Tibial nerve (tissue), 4 donors: ENCODE measurements at regions not wholly inside any gene's neighbourhood (a gene's known extent, or its start where the extent isn't known, plus 50 kb on each side); places are given as distances from the start of the nearest gene placed in this dataset.

Experiments used
- DNase-seq, 2 donors: peaks; one replicate each; pipeline ENCODE4 v3.0.0-alpha.2; 2019; ENCODE audit warnings: low spot score in 2 of 2
- H3K27ac ChIP-seq, 4 donors: fragments of 200-600 bp; sonication (generic) in 3 of 4; one replicate each; pipeline ENCODE4 v1.5.1; 2017 to 2019; ENCODE audit warnings: mild to moderate bottlenecking in 1 of 4
- H3K27me3 ChIP-seq, 2 donors: fragments of 200-600 bp; sonication (generic) in 1 of 2; one replicate each; pipeline versions ENCODE4 v1.5.1 to v1.6.0; 2017 to 2019
- H3K36me3 ChIP-seq, 3 donors: fragments of 200-600 bp; sonication (generic); one replicate each; pipeline ENCODE4 v1.5.1; 2018 to 2019
- H3K4me1 ChIP-seq, 4 donors: fragments of 200-600 bp; sonication (generic) in 3 of 4; one replicate each; pipeline ENCODE4 v1.5.1; 2017 to 2019
- H3K4me3 ChIP-seq, 4 donors: fragments of 200-600 bp; sonication (generic) in 3 of 4; one replicate each; pipeline ENCODE4 v1.5.1; 2017 to 2019; ENCODE audit warnings: mild to moderate bottlenecking in 1 of 4, moderate library complexity in 1 of 4
- H3K9me3 ChIP-seq, 4 donors: fragments of 200-600 bp; sonication (generic) in 3 of 4; one replicate each; pipeline ENCODE4 v1.5.1; 2017 to 2019
- EP300 ChIP-seq, 2 donors: sonication (generic); formaldehyde crosslinking; IDR thresholded peaks; one replicate each; pipeline ENCODE4 v1.6.1; 2017; ENCODE audit warnings: antibody characterized with exemption in 2 of 2, mild to moderate bottlenecking in 1 of 2
- POLR2A ChIP-seq, 2 donors: fragments of 450-650 bp; IDR thresholded peaks; one replicate each; pipeline ENCODE4 v1.6.1; 2017; ENCODE audit warnings: antibody characterized with exemption in 2 of 2, mild to moderate bottlenecking in 2 of 2, moderate library complexity in 2 of 2
- WGBS, 2 donors: methylation state at CpG; one replicate each; pipeline ENCODE4 v1.1.5; 2018; 5-methylcytosine and 5-hydroxymethylcytosine counted together
- TF ChIP-seq, protein P1 (sequence below), 5 experiments: fragments of 200-600 bp in 3 of 5; fragments of 450-650 bp in 2 of 5; sonication (generic) in 3 of 5; IDR thresholded peaks; one replicate each; pipeline ENCODE4 v1.5.1; 2016 to 2019; ENCODE audit warnings: antibody characterized with exemption in 5 of 5, mild to moderate bottlenecking in 3 of 5, moderate library complexity in 2 of 5

DNA sequence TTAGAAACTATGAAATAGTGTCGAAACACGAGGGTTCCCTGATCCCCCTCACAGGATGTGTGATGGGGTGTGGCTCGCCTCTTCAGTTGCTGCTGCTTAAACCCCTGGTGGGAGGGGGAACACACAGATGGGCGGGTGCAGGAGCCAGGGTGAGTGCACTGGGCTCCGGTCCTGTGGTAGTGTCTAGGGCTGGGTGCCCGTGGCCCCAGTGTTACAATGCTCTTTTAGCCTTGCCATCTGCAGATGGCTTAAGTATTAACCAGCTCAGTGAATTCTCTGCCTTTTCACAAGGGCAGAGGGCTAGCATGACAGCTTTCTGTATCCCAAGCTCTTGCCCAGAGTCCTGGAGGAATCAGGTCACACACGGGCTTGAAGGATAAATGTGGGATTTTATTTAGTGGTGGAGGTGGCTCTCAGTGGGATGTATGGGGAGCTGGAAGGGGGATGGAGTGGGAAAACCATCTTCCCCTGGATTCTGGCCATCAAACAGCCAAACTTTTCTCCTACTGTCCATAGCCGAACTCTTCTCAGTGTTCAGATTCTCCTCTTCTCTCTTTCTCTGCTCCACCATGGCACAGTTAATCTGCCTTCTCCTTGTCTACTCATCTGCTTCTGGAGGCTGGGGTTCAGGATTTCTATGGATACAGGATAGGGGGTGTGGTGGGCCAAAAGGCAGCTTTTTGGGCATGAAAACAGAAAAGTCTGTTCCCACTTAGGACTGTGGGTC lies 659.0 kb downstream of the EPM2A start:
- Histone ChIP-seq H3K4me3 (no peak overlapping the region), H3K9me3 (peaks cover 0 to 9% (median 0%) of the 10 kb centered on the region in 4 donors), H3K27ac (no peak overlapping the region), H3K36me3 (no peaks in the 10 kb centered on the region), H3K27me3 (no peaks in the 10 kb centered on the region), H3K4me1 (no peaks in the 10 kb centered on the region)
- no peak for TF ChIP-seq EP300 (IDR thresholded peaks at IDR 0.05)
- TF ChIP-seq, protein P1, sequence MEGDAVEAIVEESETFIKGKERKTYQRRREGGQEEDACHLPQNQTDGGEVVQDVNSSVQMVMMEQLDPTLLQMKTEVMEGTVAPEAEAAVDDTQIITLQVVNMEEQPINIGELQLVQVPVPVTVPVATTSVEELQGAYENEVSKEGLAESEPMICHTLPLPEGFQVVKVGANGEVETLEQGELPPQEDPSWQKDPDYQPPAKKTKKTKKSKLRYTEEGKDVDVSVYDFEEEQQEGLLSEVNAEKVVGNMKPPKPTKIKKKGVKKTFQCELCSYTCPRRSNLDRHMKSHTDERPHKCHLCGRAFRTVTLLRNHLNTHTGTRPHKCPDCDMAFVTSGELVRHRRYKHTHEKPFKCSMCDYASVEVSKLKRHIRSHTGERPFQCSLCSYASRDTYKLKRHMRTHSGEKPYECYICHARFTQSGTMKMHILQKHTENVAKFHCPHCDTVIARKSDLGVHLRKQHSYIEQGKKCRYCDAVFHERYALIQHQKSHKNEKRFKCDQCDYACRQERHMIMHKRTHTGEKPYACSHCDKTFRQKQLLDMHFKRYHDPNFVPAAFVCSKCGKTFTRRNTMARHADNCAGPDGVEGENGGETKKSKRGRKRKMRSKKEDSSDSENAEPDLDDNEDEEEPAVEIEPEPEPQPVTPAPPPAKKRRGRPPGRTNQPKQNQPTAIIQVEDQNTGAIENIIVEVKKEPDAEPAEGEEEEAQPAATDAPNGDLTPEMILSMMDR (IDR thresholded peaks at IDR 0.05): no peak
- no peak for TF ChIP-seq POLR2A (IDR thresholded peaks at IDR 0.05)
- WGBS, 2 donors: 90 to 91% methylated on average over 8 of the region's 8 CpGs
- DNase-seq: no peak

DNA sequence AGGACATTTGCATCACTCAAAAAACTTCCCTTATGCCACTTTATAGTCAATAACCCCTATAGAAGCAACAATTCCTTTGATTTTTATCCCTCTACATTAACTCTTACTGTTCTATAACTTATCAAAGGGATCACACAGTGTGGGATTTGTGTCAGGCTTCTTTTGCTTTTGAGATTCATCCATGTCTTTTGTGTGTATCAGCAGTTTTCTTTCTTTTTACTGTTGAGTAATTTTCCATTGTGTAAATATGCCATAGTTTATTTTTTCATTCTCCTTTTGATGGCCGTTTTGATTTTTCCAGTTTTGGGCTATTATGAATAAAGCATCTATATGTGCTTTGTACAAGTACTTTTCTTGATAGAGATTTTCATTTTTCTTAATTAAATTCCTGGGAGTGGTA lies 657.9 kb downstream of the EPM2A start:
- no peaks in the 10 kb centered on the region for H3K36me3 ChIP-seq
- WGBS, 2 donors: 65% methylated on average over 1 of the region's 1 CpG
- TF ChIP-seq POLR2A (IDR thresholded peaks at IDR 0.05) (no peak), EP300 (IDR thresholded peaks at IDR 0.05) (no peak)
- TF ChIP-seq, protein P1 (IDR thresholded peaks at IDR 0.05): no peak

GRCh38 chr6:145080651-145081050 lies 654.7 kb downstream of the EPM2A start:
- Histone ChIP-seq H3K4me1 (no peaks in the 10 kb centered on the region), H3K36me3 (no peaks in the 10 kb centered on the region), H3K27me3 (no peaks in the 10 kb centered on the region), H3K9me3 (peaks cover 0 to 9% (median 0%) of the 10 kb centered on the region in 4 donors), H3K4me3 (no peak overlapping the region), H3K27ac (no peak overlapping the region)
- 60 to 74% methylated on average over 2 of the region's 2 CpGs for WGBS, 2 donors
- TF ChIP-seq POLR2A (IDR thresholded peaks at IDR 0.05) (no peak), EP300 (IDR thresholded peaks at IDR 0.05) (no peak)
- TF ChIP-seq, protein P1 (IDR thresholded peaks at IDR 0.05): no peak
- DNase-seq: no peak

More for the DNA sequence above, 657.9 kb downstream of the EPM2A start:
- Histone ChIP-seq H3K4me1 (no peaks in the 10 kb centered on the region), H3K9me3 (peaks cover 0 to 9% (median 0%) of the 10 kb centered on the region in 4 donors), H3K27ac (no peak overlapping the region), H3K27me3 (no peaks in the 10 kb centered on the region), H3K4me3 (no peak overlapping the region)
- no peak for DNase-seq

GRCh38 chr6:145081677-145082076 lies 653.6 kb downstream of the EPM2A start:
- H3K36me3 ChIP-seq: no peaks in the 10 kb centered on the region
- TF ChIP-seq EP300 (IDR thresholded peaks at IDR 0.05): no peak
- no peak for TF ChIP-seq POLR2A (IDR thresholded peaks at IDR 0.05)
- DNase-seq: no peak
- H3K27ac ChIP-seq: no peak overlapping the region
- no peaks in the 10 kb centered on the region for H3K4me1 ChIP-seq
- peaks cover 0 to under 1% (median 0%) of the 10 kb centered on the region in 4 donors for H3K9me3 ChIP-seq
- 88 to 90% methylated on average over 2 of the region's 2 CpGs for WGBS, 2 donors
- H3K27me3 ChIP-seq: no peaks in the 10 kb centered on the region
- H3K4me3 ChIP-seq: no peak overlapping the region

DNA sequence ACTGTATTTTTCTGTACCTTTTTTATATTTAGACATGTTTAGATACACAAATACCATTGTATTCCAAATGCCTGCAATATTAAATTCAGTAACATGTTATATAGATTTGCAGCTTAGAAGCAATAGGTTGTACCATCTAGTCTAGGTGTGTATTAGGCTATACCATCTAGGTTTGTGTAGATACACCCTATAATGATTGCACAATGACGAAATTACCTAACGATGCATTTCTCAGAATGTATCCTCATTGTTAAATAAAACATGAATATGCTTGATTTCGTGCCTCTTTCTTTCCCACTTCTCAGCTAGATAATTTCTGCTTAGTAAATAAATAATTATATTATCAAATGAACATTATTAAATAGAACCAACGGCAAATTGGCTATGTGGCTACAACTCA lies 653.0 kb downstream of the EPM2A start:
- Histone ChIP-seq H3K9me3 (no peaks in the 10 kb centered on the region), H3K27ac (no peak overlapping the region), H3K4me1 (no peaks in the 10 kb centered on the region), H3K36me3 (no peaks in the 10 kb centered on the region), H3K4me3 (no peak overlapping the region), H3K27me3 (no peaks in the 10 kb centered on the region)
- DNase-seq: no peak
- TF ChIP-seq POLR2A (IDR thresholded peaks at IDR 0.05) (no peak), EP300 (IDR thresholded peaks at IDR 0.05) (no peak)
- TF ChIP-seq, protein P1 (IDR thresholded peaks at IDR 0.05): no peak
- WGBS, 2 donors: 94 to 95% methylated on average over 4 of the region's 4 CpGs
